HG02870 (cell line): ENCODE measurements at regions not wholly inside any gene's neighbourhood (a gene's known extent, or its start where the extent isn't known, plus 50 kb on each side); places are given as distances from the start of the nearest gene placed in this dataset.
"Not testable (repeated sequence)": the region's sequence is repeated elsewhere in the genome, so short reads cannot be mapped to it uniquely, and the experiment has no call there.

Source experiments
- ATAC-seq: cut with Tn5 transposase; IDR thresholded peaks from one replicate; pipeline ENCODE4 v1.9.1; 2021; ENCODE audit warnings: mild to moderate bottlenecking, moderate library complexity; ENCODE audit not compliant: unreplicated experiment

GRCh38 chr13:111631271-111631670 is 310.8 kb downstream of the TEX29 start:
- ATAC-seq: not testable (repeated sequence)

GRCh38 chr13:111632906-111633305 is 312.5 kb downstream of the TEX29 start:
- no peak for ATAC-seq

GRCh38 chr13:111633401-111633800 is 313.0 kb downstream of the TEX29 start:
- no peak for ATAC-seq

- ATAC-seq: no peak
These were observed 314.0 kb downstream of the TEX29 start for GRCh38 chr13:111634410-111634809.

- no peak for ATAC-seq
These were observed 315.8 kb downstream of the TEX29 start for GRCh38 chr13:111636271-111636670.

GRCh38 chr13:111636804-111637203 is 316.4 kb downstream of the TEX29 start:
- no peak for ATAC-seq

GRCh38 chr13:111637365-111637764 is 316.9 kb downstream of the TEX29 start:
- ATAC-seq: no peak

- no peak for ATAC-seq
These were observed 317.8 kb downstream of the TEX29 start for GRCh38 chr13:111638233-111638632.

GRCh38 chr13:111639196-111639705 is 318.8 kb downstream of the TEX29 start:
- no peak for ATAC-seq

- no peak for ATAC-seq
These were observed 319.6 kb downstream of the TEX29 start for GRCh38 chr13:111640006-111640405.

GRCh38 chr13:111640476-111640875 is 320.0 kb downstream of the TEX29 start:
- no peak for ATAC-seq

GRCh38 chr13:111642156-111642767 is 321.8 kb downstream of the TEX29 start:
- ATAC-seq: no peak

GRCh38 chr13:111644750-111645149 is 324.3 kb downstream of the TEX29 start:
- ATAC-seq: no peak

- no peak for ATAC-seq
These were observed 324.8 kb downstream of the TEX29 start for GRCh38 chr13:111645198-111645597.

GRCh38 chr13:111645598-111646455 is 325.4 kb downstream of the TEX29 start:
- no peak for ATAC-seq

- no peak for ATAC-seq
These were observed 326.0 kb downstream of the TEX29 start for GRCh38 chr13:111646456-111646855.

GRCh38 chr13:111648885-111649284 is 328.4 kb downstream of the TEX29 start:
- no peak for ATAC-seq

- no peak for ATAC-seq
These were observed 330.2 kb downstream of the TEX29 start for GRCh38 chr13:111650626-111651025.

- no peak for ATAC-seq
These were observed 332.2 kb downstream of the TEX29 start for GRCh38 chr13:111652676-111653075.

GRCh38 chr13:111654531-111654930 is 334.1 kb downstream of the TEX29 start:
- no peak for ATAC-seq

- no peak for ATAC-seq
These were observed 336.0 kb downstream of the TEX29 start for GRCh38 chr13:111656439-111656838.

GRCh38 chr13:111657013-111657412 is 336.6 kb downstream of the TEX29 start:
- no peak for ATAC-seq
